ENCODE measurements at regions not wholly inside any gene's neighbourhood (a gene's known extent, or its start where the extent isn't known, plus 50 kb on each side); places are given as distances from the start of the nearest gene placed in this dataset.

- Mint-ChIP-seq H3K4me3 (no peak overlapping the region), H3K27ac (no peak overlapping the region), H3K9me3 (peaks cover 5 to 11% of the 10 kb centered on the region in 2 experiments; a peak in 4 of 5 replicates), H3K36me3 (ENCODE audit: insufficient read depth in 1 of 3, low read depth in 3 of 3) (peaks cover 0 to 6% (median 5%) of the 10 kb centered on the region in 3 experiments; a peak in 3 of 7 replicates), H3K27me3 (ENCODE audit: low read depth) (no peaks in the 10 kb centered on the region), H3K4me1 (no peaks in the 10 kb centered on the region)
- Histone ChIP-seq H3K18ac (ENCODE audit: insufficient read length, low read depth, low read length) (no peak overlapping the region), H3K27ac (ENCODE audit: insufficient read length, low read depth, low read length) (no peak overlapping the region), H3K79me1 (ENCODE audit: insufficient read depth, low read depth, low read length, poor library complexity, severe bottlenecking) (no peaks in the 10 kb centered on the region), H3K14ac (ENCODE audit: insufficient read depth, low read length) (no peak overlapping the region), H3K79me2 (ENCODE audit: insufficient read depth, low read length) (no peaks in the 10 kb centered on the region), H3K4me2 (ENCODE audit: insufficient read depth, insufficient read length, low read length) (no peak overlapping the region), H2BK5ac (ENCODE audit: insufficient read length, low read length) (no peak overlapping the region), H4K20me1 (ENCODE audit: control insufficient read depth, insufficient read depth, insufficient read length) (no peaks in the 10 kb centered on the region), H3K56ac (ENCODE audit: insufficient read length, low read depth, low read length) (no peak overlapping the region), H3K9me3 (ENCODE audit: control insufficient read depth, low read depth, low read length) (no peaks in the 10 kb centered on the region), H3T11ph (ENCODE audit: low read length) (no peak overlapping the region), H2BK20ac (ENCODE audit: low read depth, low read length, poor library complexity, severe bottlenecking) (no peak overlapping the region), H2BK120ac (ENCODE audit: low read depth, low read length, poor library complexity, severe bottlenecking) (no peak overlapping the region), H3K23me2 (ENCODE audit: insufficient read length, low read depth, low read length, poor library complexity, severe bottlenecking) (no peaks in the 10 kb centered on the region), H3K23ac (ENCODE audit: insufficient read length, low read depth, low read length) (no peak overlapping the region), H2AFZ (ENCODE audit: low read length) (no peak overlapping the region), H3K27me3 (ENCODE audit: insufficient read depth, low read length) (no peaks in the 10 kb centered on the region), H2BK12ac (ENCODE audit: insufficient read length, low read depth, low read length) (no peak overlapping the region), H4K5ac (ENCODE audit: insufficient read length, low read depth, low read length) (no peak overlapping the region), H2AK5ac (ENCODE audit: insufficient read length, low read length) (no peak overlapping the region), H4K91ac (ENCODE audit: insufficient read length, low read depth, low read length) (no peak overlapping the region), H3K9ac (ENCODE audit: extremely low read depth, insufficient read length, low read length) (no peak overlapping the region), H3K4ac (ENCODE audit: low read depth, low read length) (no peak overlapping the region), H4K8ac (replicated peaks; ENCODE audit: insufficient read length, low read depth, low read length) (no peak overlapping the region), H2BK15ac (ENCODE audit: low read depth, low read length) (no peak overlapping the region), H3K4me1 (ENCODE audit: insufficient read depth, low read length) (no peaks in the 10 kb centered on the region)
- DNase-seq = no peak
- TF ChIP-seq, protein P1, sequence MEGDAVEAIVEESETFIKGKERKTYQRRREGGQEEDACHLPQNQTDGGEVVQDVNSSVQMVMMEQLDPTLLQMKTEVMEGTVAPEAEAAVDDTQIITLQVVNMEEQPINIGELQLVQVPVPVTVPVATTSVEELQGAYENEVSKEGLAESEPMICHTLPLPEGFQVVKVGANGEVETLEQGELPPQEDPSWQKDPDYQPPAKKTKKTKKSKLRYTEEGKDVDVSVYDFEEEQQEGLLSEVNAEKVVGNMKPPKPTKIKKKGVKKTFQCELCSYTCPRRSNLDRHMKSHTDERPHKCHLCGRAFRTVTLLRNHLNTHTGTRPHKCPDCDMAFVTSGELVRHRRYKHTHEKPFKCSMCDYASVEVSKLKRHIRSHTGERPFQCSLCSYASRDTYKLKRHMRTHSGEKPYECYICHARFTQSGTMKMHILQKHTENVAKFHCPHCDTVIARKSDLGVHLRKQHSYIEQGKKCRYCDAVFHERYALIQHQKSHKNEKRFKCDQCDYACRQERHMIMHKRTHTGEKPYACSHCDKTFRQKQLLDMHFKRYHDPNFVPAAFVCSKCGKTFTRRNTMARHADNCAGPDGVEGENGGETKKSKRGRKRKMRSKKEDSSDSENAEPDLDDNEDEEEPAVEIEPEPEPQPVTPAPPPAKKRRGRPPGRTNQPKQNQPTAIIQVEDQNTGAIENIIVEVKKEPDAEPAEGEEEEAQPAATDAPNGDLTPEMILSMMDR (conservative IDR thresholded peaks at IDR 0.05) = no peak
Measured at GRCh38 chr14:80077262-80077661, 134.0 kb downstream of the DIO2 start.

All from H9 (cell line).